ENCODE measurements at regions not wholly inside any gene's neighbourhood (a gene's known extent, or its start where the extent isn't known, plus 50 kb on each side); places are given as distances from the start of the nearest gene placed in this dataset.

- TF ChIP-seq CTCF (IDR thresholded peaks at IDR 0.05) (no peak), POLR2AphosphoS5 (IDR thresholded peaks at IDR 0.05) (no peak)
These were observed 1078.3 kb upstream of the EDIL3 start for GRCh38 chr5:85462957-85463356.

Measured in upper lobe of left lung (tissue), 4 donors.